Inflammatory macrophage treated with lipopolysaccharide for 4 hours (primary cell): ENCODE measurements at regions not wholly inside any gene's neighbourhood (a gene's known extent, or its start where the extent isn't known, plus 50 kb on each side); places are given as distances from the start of the nearest gene placed in this dataset.
"Not testable (repeated sequence)": the region's sequence is repeated elsewhere in the genome, so short reads cannot be mapped to it uniquely, and the experiment has no call there.

Experiments used
- DNase-seq: peaks from one replicate; pipeline ENCODE4 v3.0.0-alpha.2; 2020

GRCh38 chr3:20700714-20701113 is 514.7 kb upstream of the SGO1 start:
- no peak for DNase-seq

GRCh38 chr3:20698896-20699295 is 512.9 kb upstream of the SGO1 start:
- DNase-seq: no peak

- no peak for DNase-seq
Measured at GRCh38 chr3:20696388-20697150, 510.6 kb upstream of the SGO1 start.

- DNase-seq: no peak
Measured at GRCh38 chr3:20692675-20693074, 506.7 kb upstream of the SGO1 start.

- DNase-seq: no peak
Measured at GRCh38 chr3:20683910-20684309, 497.9 kb upstream of the SGO1 start.

GRCh38 chr3:20682573-20682972 is 496.6 kb upstream of the SGO1 start:
- DNase-seq: no peak

- no peak for DNase-seq
Measured at GRCh38 chr3:20680990-20681628, 495.1 kb upstream of the SGO1 start.

- no peak for DNase-seq
Measured at GRCh38 chr3:20673866-20674265, 487.9 kb upstream of the SGO1 start.

GRCh38 chr3:20669675-20670074 is 483.7 kb upstream of the SGO1 start:
- no peak for DNase-seq

GRCh38 chr3:20669184-20669583 is 483.2 kb upstream of the SGO1 start:
- DNase-seq: no peak

- no peak for DNase-seq
Measured at GRCh38 chr3:20668411-20668810, 482.4 kb upstream of the SGO1 start.

GRCh38 chr3:20666091-20666490 is 480.1 kb upstream of the SGO1 start:
- no peak for DNase-seq

- DNase-seq: no peak
Measured at GRCh38 chr3:20658491-20658890, 472.5 kb upstream of the SGO1 start.

GRCh38 chr3:20657560-20657959 is 471.6 kb upstream of the SGO1 start:
- no peak for DNase-seq

GRCh38 chr3:20652231-20652986 is 466.4 kb upstream of the SGO1 start:
- DNase-seq: no peak

- no peak for DNase-seq
Measured at GRCh38 chr3:20648921-20649381, 462.9 kb upstream of the SGO1 start.

GRCh38 chr3:20648294-20648693 is 462.3 kb upstream of the SGO1 start:
- DNase-seq: no peak

GRCh38 chr3:20646425-20646824 is 460.4 kb upstream of the SGO1 start:
- no peak for DNase-seq

GRCh38 chr3:20645340-20645739 is 459.3 kb upstream of the SGO1 start:
- no peak for DNase-seq

- DNase-seq: no peak
Measured at GRCh38 chr3:20637729-20638128, 451.7 kb upstream of the SGO1 start.

- DNase-seq: no peak
Measured at GRCh38 chr3:20622304-20622703, 436.3 kb upstream of the SGO1 start.

- DNase-seq: not testable (repeated sequence)
Measured at GRCh38 chr3:20618621-20619020, 432.6 kb upstream of the SGO1 start.

GRCh38 chr3:20618181-20618580 is 432.2 kb upstream of the SGO1 start:
- not testable (repeated sequence) for DNase-seq

- DNase-seq: not testable (repeated sequence)
Measured at GRCh38 chr3:20615982-20616381, 430.0 kb upstream of the SGO1 start.
